Ectodermal cell (in vitro differentiated cells): ENCODE measurements at regions not wholly inside any gene's neighbourhood (a gene's known extent, or its start where the extent isn't known, plus 50 kb on each side); places are given as distances from the start of the nearest gene placed in this dataset.

Source experiments
- H3K27ac ChIP-seq: 2 replicates; pipeline ENCODE4 v1.7.0; 2013; ENCODE audit warnings: mild to moderate bottlenecking, low read depth, low read length; ENCODE audit not compliant: insufficient read depth, poor library complexity, severe bottlenecking
- H3K27me3 ChIP-seq: 2 replicates; pipeline ENCODE4 v1.7.0; 2013; ENCODE audit warnings: mild to moderate bottlenecking, low read length; ENCODE audit not compliant: insufficient read depth, control insufficient read depth, poor library complexity, severe bottlenecking
- H3K36me3 ChIP-seq: one replicate; pipeline ENCODE4 v1.7.0; 2013; ENCODE audit warnings: low read length; ENCODE audit not compliant: control insufficient read depth, insufficient read depth
- H3K4me1 ChIP-seq: one replicate; pipeline ENCODE4 v1.7.0; 2013; ENCODE audit warnings: low read length; ENCODE audit not compliant: control insufficient read depth, insufficient read depth
- H3K4me3 ChIP-seq: 2 replicates; pipeline ENCODE4 v1.7.0; 2013; ENCODE audit warnings: low read depth, low read length, control low read depth; ENCODE audit not compliant: insufficient read depth
- H3K9me3 ChIP-seq: 2 replicates; pipeline ENCODE4 v1.7.0; 2013; ENCODE audit warnings: mild to moderate bottlenecking, low read length, moderate library complexity; ENCODE audit not compliant: control insufficient read depth
- WGBS, 2 experiments: methylation state at CpG; one replicate each; pipeline ENCODE4 v1.1.7; 2013; ENCODE audit warnings: missing lambda C conversion rate in 2 of 2; 5-methylcytosine and 5-hydroxymethylcytosine counted together

DNA sequence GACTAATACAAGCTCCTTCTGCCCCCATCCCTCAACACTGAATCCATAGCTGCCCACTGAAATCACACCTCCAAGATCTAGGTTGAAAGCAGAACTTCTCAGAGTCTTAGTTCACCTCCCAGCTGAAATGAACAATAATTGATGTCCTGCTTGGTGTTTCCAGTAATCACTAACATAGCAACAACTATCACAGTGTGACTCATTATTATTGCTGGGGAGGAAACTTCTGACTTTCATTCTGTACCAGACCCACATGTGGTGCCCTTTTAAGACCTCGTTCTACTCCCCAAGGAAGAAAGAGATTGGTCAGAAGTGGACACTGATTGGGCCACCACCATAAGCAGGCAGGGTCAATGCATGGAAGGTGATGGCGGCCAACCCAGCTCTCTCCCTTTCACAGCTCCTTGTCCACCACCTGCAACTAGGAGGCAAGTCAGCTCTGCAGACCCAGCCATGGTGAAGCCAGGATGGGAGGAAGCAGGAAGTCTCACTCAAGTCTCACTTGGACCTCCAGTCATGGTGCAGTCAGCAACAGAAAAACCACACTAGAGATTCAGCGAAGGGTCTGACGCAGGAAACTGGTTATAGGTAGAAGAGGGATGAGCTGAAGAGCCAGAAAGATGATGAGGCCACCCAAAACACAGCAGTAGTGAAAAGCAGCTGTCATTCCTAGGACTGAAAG, 720.2 kb downstream of the PTPRU start:
- H3K27me3 ChIP-seq: no peaks in the 10 kb centered on the region
- H3K36me3 ChIP-seq: no peaks in the 10 kb centered on the region
- peaks cover 16% of the 10 kb centered on the region for H3K4me1 ChIP-seq
- no peak overlapping the region for H3K27ac ChIP-seq
- no peaks in the 10 kb centered on the region for H3K9me3 ChIP-seq
- 93 to 97% methylated on average over 4 of the region's 4 CpGs for whole genome bisulfite sequencing, 2 experiments
- no peak overlapping the region for H3K4me3 ChIP-seq

DNA sequence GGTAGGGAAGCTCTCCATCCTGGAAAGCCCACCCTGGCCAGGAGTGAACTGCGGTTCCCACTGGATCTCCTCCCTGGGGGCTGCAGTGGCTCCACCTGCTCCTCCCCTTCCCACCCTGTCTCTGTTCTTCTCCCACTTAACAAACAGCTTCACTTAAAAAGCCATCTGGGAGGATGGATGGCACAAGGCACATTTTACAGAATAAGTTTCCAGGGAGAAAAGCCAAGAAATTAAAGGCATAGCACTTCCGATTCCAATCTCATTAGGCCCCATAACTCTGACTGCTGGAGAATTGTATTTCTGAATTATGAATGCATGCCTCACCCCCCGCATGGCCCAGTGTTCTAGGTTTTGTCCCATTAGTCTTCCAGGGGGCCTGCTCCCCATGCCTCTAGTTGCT, 718.3 kb downstream of the PTPRU start:
- H3K36me3 ChIP-seq: no peaks in the 10 kb centered on the region
- H3K9me3 ChIP-seq: no peaks in the 10 kb centered on the region
- 93 to 96% methylated on average over 3 of the region's 3 CpGs for WGBS, 2 experiments
- H3K4me1 ChIP-seq: no peaks in the 10 kb centered on the region
- H3K27ac ChIP-seq: no peak overlapping the region
- no peak overlapping the region for H3K4me3 ChIP-seq
- no peaks in the 10 kb centered on the region for H3K27me3 ChIP-seq

DNA sequence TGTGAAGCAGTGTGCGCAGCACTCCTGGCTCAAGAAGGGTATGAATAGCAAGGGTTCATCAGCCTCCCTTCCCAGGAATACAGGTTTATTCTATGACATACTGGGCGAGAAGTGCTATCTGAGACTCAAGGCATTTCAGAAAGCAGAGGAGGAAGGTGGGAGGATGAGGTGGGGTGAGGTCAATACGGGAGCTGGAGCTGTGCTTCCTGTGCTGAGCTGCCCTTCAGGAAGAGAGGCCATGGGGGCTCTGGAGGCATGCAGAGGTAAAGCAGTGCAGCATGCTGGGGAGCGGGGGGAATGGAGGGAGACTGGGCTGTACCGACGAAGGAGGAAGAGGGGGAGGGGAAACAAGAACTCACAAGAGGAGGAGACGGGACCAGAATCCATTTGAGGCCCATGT, 717.6 kb downstream of the PTPRU start:
- no peaks in the 10 kb centered on the region for H3K36me3 ChIP-seq
- WGBS, 2 experiments: 72 to 79% methylated on average over 7 of the region's 7 CpGs
- H3K9me3 ChIP-seq: no peaks in the 10 kb centered on the region
- no peaks in the 10 kb centered on the region for H3K27me3 ChIP-seq
- no peak overlapping the region for H3K4me3 ChIP-seq
- H3K27ac ChIP-seq: no peak overlapping the region
- H3K4me1 ChIP-seq: no peaks in the 10 kb centered on the region

DNA sequence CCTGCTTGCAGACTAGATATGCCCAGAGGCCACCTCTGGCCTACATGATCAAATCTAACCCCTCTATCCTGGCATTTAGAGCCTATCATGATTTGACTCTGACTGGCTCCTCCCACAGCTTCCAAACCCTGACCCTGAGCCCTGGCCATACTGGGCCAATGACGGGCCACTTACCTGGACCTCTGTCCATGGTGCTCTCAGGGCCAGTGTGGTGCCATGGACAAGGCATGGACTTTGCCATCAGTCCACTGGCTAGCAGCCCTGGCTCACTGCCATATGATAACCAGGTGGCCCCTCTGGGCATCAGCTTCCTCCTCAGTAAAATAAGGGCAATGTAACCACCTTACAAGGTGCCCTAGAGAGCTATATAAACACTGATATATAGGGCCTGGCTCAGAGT, 713.4 kb downstream of the PTPRU start:
- Histone ChIP-seq H3K9me3 (no peaks in the 10 kb centered on the region), H3K27ac (no peak overlapping the region), H3K27me3 (no peaks in the 10 kb centered on the region)

DNA sequence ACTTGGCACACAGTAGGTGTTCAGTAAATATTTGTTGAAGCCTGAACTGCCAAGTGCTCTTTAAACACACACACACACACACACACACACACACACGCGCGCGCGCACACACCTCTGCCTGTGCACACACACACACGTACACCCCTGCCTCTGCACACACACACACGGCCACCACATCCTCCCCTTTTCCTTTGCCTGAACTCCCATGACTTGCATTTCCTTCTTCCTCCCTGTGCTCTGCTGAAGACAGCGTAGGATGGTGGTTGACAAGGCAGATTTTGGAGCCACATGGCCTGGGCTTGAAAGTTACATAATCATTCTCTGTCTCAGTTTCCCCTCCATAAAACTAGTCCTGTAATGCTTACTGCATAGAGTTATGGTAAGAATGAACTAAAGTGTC, 712.3 kb downstream of the PTPRU start:
- Histone ChIP-seq H3K9me3 (no peaks in the 10 kb centered on the region), H3K4me1 (peaks cover 18% of the 10 kb centered on the region), H3K4me3 (no peak overlapping the region), H3K27ac (no peak overlapping the region), H3K27me3 (no peaks in the 10 kb centered on the region), H3K36me3 (no peaks in the 10 kb centered on the region)
- WGBS, 2 experiments: 92% methylated on average over 8 of the region's 8 CpGs

More for the DNA sequence above, 713.4 kb downstream of the PTPRU start:
- Histone ChIP-seq H3K4me3 (no peak overlapping the region), H3K36me3 (no peaks in the 10 kb centered on the region), H3K4me1 (peaks cover 12% of the 10 kb centered on the region)
- 79 to 84% methylated on average over 1 of the region's 1 CpG for WGBS, 2 experiments

DNA sequence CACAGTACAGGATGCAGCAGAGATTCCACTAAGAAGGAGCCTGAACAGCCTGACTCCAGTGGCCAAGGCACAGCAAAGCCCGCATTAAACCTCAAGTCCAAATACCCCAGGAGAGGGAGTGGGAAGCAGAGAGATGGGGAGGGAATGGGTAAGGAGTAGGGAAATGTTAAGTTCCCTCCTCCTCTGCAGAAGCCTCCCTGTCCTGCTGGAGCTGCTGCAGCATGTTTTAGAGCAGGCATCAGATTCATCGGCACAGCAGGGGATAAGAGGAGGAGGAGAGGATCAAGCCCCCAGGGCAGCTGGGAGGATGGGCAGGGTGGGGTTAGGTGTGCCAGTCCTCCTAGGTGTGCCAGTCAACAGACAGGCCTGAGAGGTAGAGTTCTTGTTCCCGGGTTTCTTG, 709.7 kb downstream of the PTPRU start:
- H3K9me3 ChIP-seq: no peaks in the 10 kb centered on the region
- WGBS, 2 experiments: 70 to 74% methylated on average over 3 of the region's 3 CpGs
- peaks cover 18% of the 10 kb centered on the region for H3K4me1 ChIP-seq
- no peaks in the 10 kb centered on the region for H3K27me3 ChIP-seq
- H3K27ac ChIP-seq: no peak overlapping the region
- H3K36me3 ChIP-seq: no peaks in the 10 kb centered on the region
- no peak overlapping the region for H3K4me3 ChIP-seq

DNA sequence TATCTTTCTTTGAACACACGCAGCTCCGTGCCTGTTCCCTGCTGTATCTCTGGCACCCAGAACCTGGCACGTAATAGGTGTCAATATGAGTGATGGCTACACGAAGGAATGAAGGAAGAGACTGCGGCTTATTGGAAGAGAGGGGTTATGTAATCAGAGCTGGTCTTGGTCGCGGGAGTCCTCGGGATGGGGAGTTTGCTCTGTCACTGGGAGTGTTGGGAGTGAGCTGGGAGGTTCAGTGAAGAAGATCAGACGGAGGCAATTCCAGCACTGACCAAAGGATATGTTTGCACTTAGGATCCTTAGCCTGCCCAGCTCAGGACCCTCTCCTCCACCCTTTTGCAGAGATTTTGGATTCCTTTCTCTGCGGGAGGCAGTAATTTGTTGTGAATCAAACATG, 709.1 kb downstream of the PTPRU start:
- WGBS, 2 experiments: 59 to 61% methylated on average over 10 of the region's 10 CpGs
- no peak overlapping the region for H3K4me3 ChIP-seq
- H3K27me3 ChIP-seq: no peaks in the 10 kb centered on the region
- no peaks in the 10 kb centered on the region for H3K9me3 ChIP-seq
- peaks cover 18% of the 10 kb centered on the region for H3K4me1 ChIP-seq
- no peak overlapping the region for H3K27ac ChIP-seq
- no peaks in the 10 kb centered on the region for H3K36me3 ChIP-seq

DNA sequence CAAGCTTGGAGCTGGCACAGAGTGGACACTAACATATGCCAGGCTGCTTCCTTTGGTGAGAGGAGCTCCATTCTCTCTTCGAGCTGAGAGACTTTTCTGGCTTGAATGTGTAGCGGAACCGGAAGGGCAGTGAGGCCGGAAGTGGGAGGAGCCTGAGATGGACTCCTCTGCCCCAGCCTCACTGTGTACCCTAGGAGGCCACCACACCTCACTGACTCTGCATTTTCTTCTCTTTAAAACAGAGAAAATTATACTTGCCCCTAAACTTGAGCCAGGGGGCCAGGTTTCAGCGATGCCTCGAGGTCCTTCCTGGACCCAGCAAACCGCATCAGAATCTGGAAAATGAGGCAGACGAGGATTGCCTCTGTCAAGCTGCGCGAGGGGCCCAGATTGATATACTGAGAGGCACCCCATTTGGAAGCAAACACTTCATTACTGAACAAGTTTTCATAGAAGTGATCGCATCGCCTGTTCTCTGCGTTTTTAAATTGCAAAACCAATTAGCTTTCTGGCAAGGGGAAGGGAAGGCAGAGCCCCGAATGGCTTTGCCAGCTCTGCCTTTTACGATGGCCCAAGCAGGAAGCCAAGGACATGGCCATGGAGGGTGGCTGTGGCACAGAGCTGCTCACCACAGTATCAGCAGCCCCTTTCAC, 708.1 kb downstream of the PTPRU start:
- H3K9me3 ChIP-seq: no peaks in the 10 kb centered on the region
- H3K4me1 ChIP-seq: peaks cover 18% of the 10 kb centered on the region
- no peak overlapping the region for H3K4me3 ChIP-seq
- no peak overlapping the region for H3K27ac ChIP-seq
- no peaks in the 10 kb centered on the region for H3K36me3 ChIP-seq
- 86 to 87% methylated on average over 15 of the region's 15 CpGs for WGBS, 2 experiments
- no peaks in the 10 kb centered on the region for H3K27me3 ChIP-seq

DNA sequence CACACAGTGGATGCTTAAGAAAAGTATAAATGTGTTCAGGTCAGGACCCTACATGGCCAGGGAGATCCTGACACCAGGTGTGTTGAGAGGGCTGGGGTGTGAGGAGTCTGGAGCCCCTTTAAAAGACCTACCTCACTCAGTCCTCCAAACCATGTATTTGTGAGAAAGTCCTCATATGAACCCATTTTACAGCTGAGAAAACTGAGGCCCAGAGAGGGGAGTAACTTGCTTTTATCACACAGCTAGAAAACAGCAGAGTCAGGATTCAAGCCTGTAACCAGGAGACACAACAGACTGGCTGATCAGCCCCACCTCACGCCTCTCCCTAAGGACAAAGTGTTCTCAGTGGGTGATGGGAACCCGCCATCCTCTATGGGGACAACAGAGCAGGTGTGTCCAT, 706.7 kb downstream of the PTPRU start:
- Histone ChIP-seq H3K27ac (no peak overlapping the region), H3K4me1 (peaks cover 18% of the 10 kb centered on the region), H3K27me3 (no peaks in the 10 kb centered on the region), H3K4me3 (no peak overlapping the region), H3K9me3 (no peaks in the 10 kb centered on the region), H3K36me3 (no peaks in the 10 kb centered on the region)
- 97 to 98% methylated on average over 2 of the region's 2 CpGs for WGBS, 2 experiments

DNA sequence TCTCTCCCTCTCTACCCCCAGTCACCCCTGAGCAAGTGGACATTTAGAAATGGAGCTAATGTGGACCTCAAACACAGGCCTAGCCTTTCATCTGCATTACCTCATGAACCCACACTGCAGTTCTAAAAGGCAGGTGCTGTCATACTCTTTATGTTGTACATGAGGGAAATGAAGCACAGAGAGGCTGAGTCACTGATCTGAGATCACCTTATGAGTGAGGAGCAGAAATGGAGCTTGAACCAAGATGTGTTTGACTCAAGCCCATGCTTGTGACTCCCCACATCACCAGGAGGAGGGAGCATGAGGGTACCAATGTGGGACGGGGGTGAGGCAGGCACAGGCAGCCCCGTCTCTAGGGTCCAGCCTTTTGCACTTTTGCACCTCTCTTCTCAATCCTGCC, 702.8 kb downstream of the PTPRU start:
- 91 to 97% methylated on average over 2 of the region's 2 CpGs for WGBS, 2 experiments
- no peak overlapping the region for H3K27ac ChIP-seq
- no peak overlapping the region for H3K4me3 ChIP-seq
- no peaks in the 10 kb centered on the region for H3K27me3 ChIP-seq
- H3K36me3 ChIP-seq: no peaks in the 10 kb centered on the region
- peaks cover 1% of the 10 kb centered on the region for H3K4me1 ChIP-seq
- H3K9me3 ChIP-seq: no peaks in the 10 kb centered on the region
